KBM-7 (cell line): ENCODE measurements at regions not wholly inside any gene's neighbourhood (a gene's known extent, or its start where the extent isn't known, plus 50 kb on each side); places are given as distances from the start of the nearest gene placed in this dataset.

Experiments
- DNase-seq: peaks from one replicate; pipeline ENCODE4 v3.0.0-alpha.2; 2015
- in situ Hi-C: fragments of 300-500 bp; cut with MboI; formaldehyde crosslinking; loops from 2 replicates; pipeline ENCODE4 v1.14.3; 2020; ENCODE audit warnings: low sequenced_read_pairs, low pct_unique_long_range_greater_than_20kb, mixed read lengths

- in situ Hi-C loops = no loop called here
- DNase-seq = no peak
Observed at GRCh38 chr13:57224414-57224813, 57.4 kb downstream of the PRR20E start.

DNA sequence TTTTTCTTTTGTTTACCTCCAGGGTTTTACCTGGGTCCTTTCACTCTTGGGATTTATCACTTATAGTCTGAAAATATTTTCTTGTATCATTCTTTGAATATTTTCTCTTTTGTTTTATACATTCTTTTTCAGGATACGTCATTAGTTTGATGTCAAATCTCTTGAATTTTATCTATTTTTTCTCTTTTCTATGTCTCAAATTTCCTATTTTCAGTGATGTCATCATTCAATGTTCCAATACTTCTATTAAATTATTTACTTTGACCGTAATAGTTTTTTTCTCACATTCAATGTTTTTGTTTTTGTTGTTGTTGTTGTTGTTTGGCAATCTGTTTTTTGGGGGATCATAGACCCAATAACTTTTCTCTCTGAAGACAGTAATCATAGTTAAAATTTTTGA, 83.5 kb downstream of the PRR20E start:
- DNase-seq = no peak
- in situ Hi-C loops = no loop called here

- in situ Hi-C loops = no loop called here
- DNase-seq = no peak
Observed at GRCh38 chr13:57253551-57253950, 86.6 kb downstream of the PRR20E start.

- no peak for DNase-seq
Observed at GRCh38 chr13:57264965-57265364, 98.0 kb downstream of the PRR20E start.

DNA sequence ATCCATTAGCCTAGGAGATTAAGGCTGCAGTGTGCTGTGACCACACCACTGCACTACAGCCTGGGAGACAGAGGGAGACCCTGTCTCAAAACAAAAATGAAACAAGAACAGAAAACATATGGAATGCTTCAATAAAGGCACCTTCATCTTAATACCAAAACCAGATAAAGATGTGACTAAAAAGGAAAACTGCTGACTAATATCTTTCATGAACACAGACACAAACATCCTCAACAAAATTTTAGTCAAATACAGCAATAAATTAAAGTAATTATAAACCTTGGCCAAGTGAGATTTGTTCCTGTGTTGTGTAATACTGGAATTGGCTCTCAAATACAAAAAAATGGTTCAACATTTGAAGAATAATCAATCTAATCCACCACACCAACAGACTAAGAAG, 103.5 kb downstream of the PRR20E start:
- in situ Hi-C loops = no loop called here
- no peak for DNase-seq

More at GRCh38 chr13:57264965-57265364, 98.0 kb downstream of the PRR20E start:
- in situ Hi-C loops = no loop called here

DNA sequence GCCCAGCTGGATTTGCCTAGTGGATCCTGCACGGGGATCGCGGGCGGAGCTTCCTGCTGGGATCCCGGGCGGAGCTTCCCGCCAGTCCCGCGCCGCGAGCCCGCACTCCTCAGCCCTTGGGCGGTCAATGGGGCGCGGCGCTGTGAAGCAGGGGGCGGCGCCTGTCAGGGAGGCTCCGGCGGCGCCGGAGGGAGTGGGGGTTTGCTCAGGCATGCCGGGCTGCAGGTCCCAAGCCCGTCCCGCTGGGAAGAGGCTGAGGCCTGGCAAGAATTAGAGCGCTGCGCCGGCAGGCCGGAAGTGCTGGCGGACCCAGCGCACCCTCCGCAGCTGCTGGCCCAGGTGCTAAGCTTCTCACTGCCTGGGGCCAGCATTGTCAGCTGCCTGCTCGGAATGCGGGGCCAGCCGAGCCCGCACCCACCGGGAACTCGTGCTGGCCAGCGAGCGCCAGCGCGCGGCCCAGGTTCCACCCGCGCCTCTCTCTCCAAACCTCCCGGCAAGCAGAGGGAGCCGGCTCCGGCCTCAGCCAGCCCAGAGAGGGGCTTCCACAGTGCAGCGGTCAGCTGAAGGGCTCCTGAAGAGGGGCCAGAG, 119.6 kb downstream of the PRR20E start:
- DNase-seq = no peak
- in situ Hi-C loops = no loop called here

- DNase-seq = no peak
- in situ Hi-C loops = no loop called here
Observed at GRCh38 chr13:57302604-57303003, 135.6 kb downstream of the PRR20E start.

GRCh38 chr13:57311009-57311586, 144.1 kb downstream of the PRR20E start:
- in situ Hi-C loops = no loop called here
- no peak for DNase-seq

- DNase-seq = no peak
- in situ Hi-C loops = no loop called here
Observed at GRCh38 chr13:57314897-57315520, 148.0 kb downstream of the PRR20E start.

DNA sequence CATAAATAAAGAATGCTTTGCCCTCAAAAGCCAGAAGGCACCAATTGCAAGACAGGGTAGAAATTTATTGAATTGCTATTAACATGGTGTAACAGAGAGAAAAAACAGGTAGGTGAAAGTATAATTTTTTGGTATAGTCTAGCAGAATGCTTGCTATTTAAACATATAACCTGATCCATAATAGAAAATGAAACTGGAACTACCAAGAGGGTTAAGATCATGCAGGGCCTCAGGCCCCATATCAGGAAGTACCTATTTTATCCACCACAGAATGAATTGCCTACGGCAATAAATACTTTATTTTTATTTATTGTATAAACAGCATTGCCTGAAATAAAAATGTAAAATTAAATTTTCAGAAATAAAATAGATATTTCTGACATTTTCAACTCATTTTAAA, 159.5 kb downstream of the PRR20E start:
- DNase-seq = no peak
- in situ Hi-C loops = no loop called here

- DNase-seq = no peak
- in situ Hi-C loops = no loop called here
Observed at GRCh38 chr13:57340878-57341277, 173.9 kb downstream of the PRR20E start.

DNA sequence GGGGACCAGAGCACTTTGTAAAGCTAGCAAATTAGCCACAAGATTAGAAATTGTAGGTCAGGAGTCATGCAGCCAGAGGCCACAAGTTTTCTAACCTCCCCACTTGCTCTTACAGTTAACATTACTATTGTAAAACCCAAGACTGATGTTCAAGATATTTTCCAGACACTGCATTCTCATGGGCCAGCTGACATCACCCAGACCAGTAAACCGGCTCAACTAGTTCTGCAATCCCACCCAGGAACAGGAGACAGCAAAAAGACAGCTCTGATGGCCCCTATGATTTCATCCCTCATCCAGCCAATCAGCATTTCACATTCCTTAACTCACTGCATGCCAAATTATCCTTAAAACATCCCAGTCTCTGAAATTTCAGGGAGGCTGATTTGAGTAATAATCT, 178.5 kb downstream of the PRR20E start:
- in situ Hi-C loops = no loop called here
- DNase-seq = no peak

DNA sequence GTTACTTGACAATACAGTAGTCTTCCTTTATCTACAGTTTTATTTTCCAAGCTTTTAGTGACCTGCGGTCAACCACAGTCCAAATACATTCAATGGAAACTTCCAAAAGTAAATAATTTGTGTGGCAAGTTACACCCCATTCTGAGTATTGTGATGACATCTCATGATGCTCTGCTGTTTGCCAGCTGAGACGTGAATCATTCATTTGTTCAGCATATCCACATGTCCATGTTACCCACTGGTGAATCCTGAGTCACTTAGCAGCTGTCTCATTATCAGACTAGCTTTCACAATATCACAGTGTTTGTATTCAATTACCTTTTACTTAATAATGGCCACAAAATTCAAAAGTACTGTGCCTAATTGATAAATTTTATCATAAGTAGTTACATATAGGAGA, 179.8 kb downstream of the PRR20E start:
- DNase-seq = no peak
- in situ Hi-C loops = no loop called here

- in situ Hi-C loops = no loop called here
- DNase-seq = no peak
Observed at GRCh38 chr13:57352114-57352513, 185.1 kb downstream of the PRR20E start.

DNA sequence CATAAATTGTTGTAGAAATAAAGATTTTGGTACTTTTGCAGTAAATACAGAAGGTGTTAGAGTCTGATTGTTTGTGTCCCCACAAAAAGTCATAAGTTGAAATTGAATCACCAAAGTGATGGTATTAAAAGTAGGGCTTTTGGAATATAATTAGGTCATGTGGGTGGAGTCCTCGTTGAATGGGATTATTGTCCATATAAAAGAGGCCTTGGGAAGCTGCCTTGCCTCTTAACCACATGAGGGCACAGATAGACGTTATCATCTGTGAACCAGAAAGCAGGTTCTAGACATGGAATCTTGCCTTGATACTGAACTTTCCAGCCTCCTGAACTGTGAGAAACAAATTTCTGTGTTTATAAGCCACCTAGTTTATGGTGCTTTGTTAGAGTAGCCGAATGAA, 186.8 kb downstream of the PRR20E start:
- no peak for DNase-seq
- in situ Hi-C loops = no loop called here

DNA sequence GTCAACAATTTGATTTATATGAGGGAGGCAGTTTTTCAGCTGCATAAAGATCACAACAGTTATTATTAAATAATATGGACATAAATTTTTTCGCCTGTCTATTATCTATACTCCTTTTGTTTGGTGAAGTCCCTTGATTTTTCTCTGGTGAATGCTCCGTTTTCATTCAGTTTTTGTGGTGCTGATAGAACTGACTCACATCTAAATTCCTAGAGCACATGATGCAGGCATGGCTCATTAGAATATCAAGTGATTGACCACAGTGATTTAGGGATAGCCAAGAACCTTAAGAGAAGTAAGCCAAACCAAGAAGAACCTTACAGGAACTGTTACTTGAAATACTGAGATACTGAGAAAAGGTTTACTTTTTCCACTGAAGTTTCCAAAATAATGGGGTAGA, 208.9 kb downstream of the PRR20E start:
- in situ Hi-C loops = no loop called here
- no peak for DNase-seq

- no peak for DNase-seq
- in situ Hi-C loops = no loop called here
Observed at GRCh38 chr13:57408312-57408711, 223.2 kb upstream of the PCDH17 start.

DNA sequence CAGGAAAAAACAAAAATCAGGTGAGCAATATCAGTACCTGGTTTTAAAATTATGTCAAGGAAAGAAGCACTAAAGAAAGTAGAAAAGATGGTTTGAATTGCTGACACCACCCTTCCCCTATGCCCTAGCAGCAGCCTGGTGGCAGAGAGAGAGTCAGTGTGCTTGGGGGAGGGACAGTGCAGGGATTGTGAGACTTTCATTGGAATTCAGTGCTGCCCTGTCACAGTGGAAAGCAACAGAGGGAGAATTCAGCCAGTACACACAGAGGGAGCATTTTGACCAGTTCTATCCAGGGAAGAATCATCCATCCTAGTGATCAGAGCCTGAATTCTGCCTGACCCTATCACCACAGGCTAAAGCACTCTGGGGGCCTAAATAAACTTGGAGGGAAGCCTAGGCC, 222.4 kb upstream of the PCDH17 start:
- in situ Hi-C loops = no loop called here
- no peak for DNase-seq

GRCh38 chr13:57409656-57410055, 221.9 kb upstream of the PCDH17 start:
- in situ Hi-C loops = no loop called here

DNA sequence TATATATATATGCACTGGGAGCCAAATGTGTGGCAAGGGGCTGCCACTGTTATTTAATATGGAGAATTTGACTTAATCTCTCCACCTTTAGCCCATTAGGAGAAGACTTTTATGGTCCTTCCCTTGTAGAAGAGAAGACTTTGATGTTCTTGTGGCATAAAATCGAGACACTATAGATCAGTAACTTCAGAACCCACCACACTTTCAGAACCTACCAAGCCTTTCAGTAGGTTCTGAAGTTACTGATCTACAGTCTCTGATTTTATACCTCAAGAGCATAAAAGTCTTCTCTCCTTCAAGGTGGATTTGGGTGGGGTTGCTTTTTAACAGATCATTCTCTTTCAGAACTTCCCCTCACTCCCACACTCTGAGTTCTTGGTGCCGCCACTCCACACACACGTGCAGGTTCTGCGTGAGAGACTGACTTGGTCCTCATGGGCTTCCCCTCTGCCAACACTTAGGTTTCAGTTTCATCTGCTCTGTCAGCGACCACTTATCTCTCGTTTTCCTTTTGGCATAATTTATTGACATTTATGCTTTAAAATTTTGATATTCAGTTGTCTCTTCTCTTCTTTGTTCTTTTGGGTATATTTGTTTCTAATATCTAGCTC, 213.4 kb upstream of the PCDH17 start:
- in situ Hi-C loops = no loop called here
- no peak for DNase-seq

More at GRCh38 chr13:57409656-57410055, 221.9 kb upstream of the PCDH17 start:
- DNase-seq = no peak

GRCh38 chr13:57424379-57424778, 207.2 kb upstream of the PCDH17 start:
- in situ Hi-C loops = no loop called here
- no peak for DNase-seq
